MG63 (cell line): ENCODE measurements at regions not wholly inside any gene's neighbourhood (a gene's known extent, or its start where the extent isn't known, plus 50 kb on each side); places are given as distances from the start of the nearest gene placed in this dataset.
"Not testable (repeated sequence)": the region's sequence is repeated elsewhere in the genome, so short reads cannot be mapped to it uniquely, and the experiment has no call there.

ENCODE experiments used
- DNase-seq: peaks from one replicate; pipeline ENCODE4 v3.0.0-alpha.2; 2020
- H3K27me3 ChIP-seq: fragments of 250-450 bp; sonication (Bioruptor Pico); 2 replicates; pipeline ENCODE4 v1.5.1; 2020; ENCODE audit warnings: mild to moderate bottlenecking, moderate library complexity
- H3K36me3 ChIP-seq: fragments of 250-450 bp; sonication (Bioruptor Pico); 2 replicates; pipeline ENCODE4 v1.5.1; 2020; ENCODE audit warnings: mild to moderate bottlenecking, moderate library complexity
- H3K4me3 ChIP-seq: fragments of 250-450 bp; sonication (Bioruptor Pico); 2 replicates; pipeline ENCODE4 v1.5.1; 2020; ENCODE audit warnings: mild to moderate bottlenecking, moderate library complexity
- H3K9me3 ChIP-seq: fragments of 250-450 bp; sonication (Bioruptor Pico); 2 replicates; pipeline ENCODE4 v1.5.1; 2020; ENCODE audit warnings: mild to moderate bottlenecking, moderate library complexity

GRCh38 chr15:47131450-47131849, 585.9 kb upstream of the SEMA6D start:
- DNase-seq, H3K27me3 ChIP-seq, H3K36me3 ChIP-seq, H3K4me3 ChIP-seq, H3K9me3 ChIP-seq: not testable (repeated sequence)

- Histone ChIP-seq H3K4me3 (no peak overlapping the region), H3K27me3 (peaks cover 10% of the 10 kb centered on the region), H3K9me3 (no peaks in the 10 kb centered on the region; the same call in 1 of the 2 replicates), H3K36me3 (no peaks in the 10 kb centered on the region)
- no peak for DNase-seq
These were observed 582.0 kb upstream of the SEMA6D start for GRCh38 chr15:47135267-47135666.

- no peak for DNase-seq
- Histone ChIP-seq H3K27me3 (peaks cover 10% of the 10 kb centered on the region), H3K9me3 (no peaks in the 10 kb centered on the region; the same call in 1 of the 2 replicates), H3K36me3 (no peaks in the 10 kb centered on the region), H3K4me3 (no peak overlapping the region)
These were observed 581.1 kb upstream of the SEMA6D start for GRCh38 chr15:47136236-47136635.

GRCh38 chr15:47139965-47140364, 577.3 kb upstream of the SEMA6D start:
- DNase-seq: no peak
- Histone ChIP-seq H3K4me3 (no peak overlapping the region), H3K36me3 (no peaks in the 10 kb centered on the region), H3K9me3 (no peaks in the 10 kb centered on the region; the same call in 1 of the 2 replicates), H3K27me3 (peaks cover 10% of the 10 kb centered on the region)

- H3K36me3 ChIP-seq: no peaks in the 10 kb centered on the region
- H3K27me3 ChIP-seq: no peaks in the 10 kb centered on the region
- DNase-seq: no peak
- 0 out of 2 replicates have a peak, but pooled peaks cover 2% of the 10 kb centered on the region for H3K9me3 ChIP-seq
- no peak overlapping the region for H3K4me3 ChIP-seq
These were observed 559.5 kb upstream of the SEMA6D start for GRCh38 chr15:47157827-47158226.

GRCh38 chr15:47158573-47158972, 558.7 kb upstream of the SEMA6D start:
- no peaks in the 10 kb centered on the region for H3K36me3 ChIP-seq
- H3K27me3 ChIP-seq: no peaks in the 10 kb centered on the region
- H3K9me3 ChIP-seq: 0 out of 2 replicates have a peak, but pooled peaks cover 2% of the 10 kb centered on the region
- no peak overlapping the region for H3K4me3 ChIP-seq
- DNase-seq: no peak

- Histone ChIP-seq H3K27me3 (peaks cover 14% of the 10 kb centered on the region), H3K4me3 (no peak overlapping the region), H3K36me3 (no peaks in the 10 kb centered on the region), H3K9me3 (no peaks in the 10 kb centered on the region)
- DNase-seq: no peak
These were observed 540.1 kb upstream of the SEMA6D start for GRCh38 chr15:47177177-47177576.

GRCh38 chr15:47179988-47180387, 537.3 kb upstream of the SEMA6D start:
- peaks cover 42% of the 10 kb centered on the region for H3K27me3 ChIP-seq
- DNase-seq: no peak
- H3K36me3 ChIP-seq: no peaks in the 10 kb centered on the region
- H3K4me3 ChIP-seq: no peak overlapping the region
- H3K9me3 ChIP-seq: no peaks in the 10 kb centered on the region

GRCh38 chr15:47182818-47183217, 534.5 kb upstream of the SEMA6D start:
- Histone ChIP-seq H3K9me3 (no peaks in the 10 kb centered on the region), H3K27me3 (peaks cover 53% of the 10 kb centered on the region), H3K4me3 (no peak overlapping the region), H3K36me3 (no peaks in the 10 kb centered on the region)
- no peak for DNase-seq

- Histone ChIP-seq H3K9me3 (no peaks in the 10 kb centered on the region), H3K27me3 (peaks cover 53% of the 10 kb centered on the region), H3K4me3 (peak overlapping the region; percentile 45), H3K36me3 (no peaks in the 10 kb centered on the region)
- DNase-seq: peak; percentile 38
These were observed 533.0 kb upstream of the SEMA6D start for GRCh38 chr15:47184003-47184907.

- Histone ChIP-seq H3K9me3 (no peaks in the 10 kb centered on the region), H3K27me3 (peaks cover 52% of the 10 kb centered on the region), H3K4me3 (peak overlapping the region; percentile 45), H3K36me3 (no peaks in the 10 kb centered on the region)
- DNase-seq: peak; percentile 2
These were observed 532.1 kb upstream of the SEMA6D start for GRCh38 chr15:47184908-47185801.

GRCh38 chr15:47186075-47186474, 531.2 kb upstream of the SEMA6D start:
- no peak for DNase-seq
- no peaks in the 10 kb centered on the region for H3K36me3 ChIP-seq
- H3K27me3 ChIP-seq: peaks cover 47% of the 10 kb centered on the region
- H3K4me3 ChIP-seq: no peak overlapping the region
- H3K9me3 ChIP-seq: no peaks in the 10 kb centered on the region

- DNase-seq: no peak
- H3K4me3 ChIP-seq: no peak overlapping the region
- no peaks in the 10 kb centered on the region for H3K36me3 ChIP-seq
- no peaks in the 10 kb centered on the region for H3K9me3 ChIP-seq
- H3K27me3 ChIP-seq: peaks cover 22% of the 10 kb centered on the region
These were observed 528.4 kb upstream of the SEMA6D start for GRCh38 chr15:47188758-47189507.

- H3K36me3 ChIP-seq: no peaks in the 10 kb centered on the region
- 0 out of 2 replicates have a peak, but pooled peaks cover 5% of the 10 kb centered on the region for H3K27me3 ChIP-seq
- H3K9me3 ChIP-seq: no peaks in the 10 kb centered on the region
- no peak overlapping the region for H3K4me3 ChIP-seq
- no peak for DNase-seq
These were observed 522.6 kb upstream of the SEMA6D start for GRCh38 chr15:47194718-47195117.

- DNase-seq: peak; percentile 76
- H3K4me3 ChIP-seq: no peak overlapping the region
- H3K27me3 ChIP-seq: 0 out of 2 replicates have a peak, but pooled peaks cover 5% of the 10 kb centered on the region
- H3K9me3 ChIP-seq: no peaks in the 10 kb centered on the region
- no peaks in the 10 kb centered on the region for H3K36me3 ChIP-seq
These were observed 521.3 kb upstream of the SEMA6D start for GRCh38 chr15:47196048-47196447.

- Histone ChIP-seq H3K9me3 (no peaks in the 10 kb centered on the region), H3K27me3 (no peaks in the 10 kb centered on the region), H3K36me3 (no peaks in the 10 kb centered on the region), H3K4me3 (no peak overlapping the region)
- DNase-seq: no peak
These were observed 513.3 kb upstream of the SEMA6D start for GRCh38 chr15:47203993-47204392.
